Putamen (tissue), 1 donor: ENCODE measurements at regions not wholly inside any gene's neighbourhood (a gene's known extent, or its start where the extent isn't known, plus 50 kb on each side); places are given as distances from the start of the nearest gene placed in this dataset.
"Not testable (repeated sequence)": the region's sequence is repeated elsewhere in the genome, so short reads cannot be mapped to it uniquely, and the experiment has no call there.

ENCODE experiments used
- DNase-seq: peaks from one replicate; pipeline ENCODE4 v3.0.0-alpha.2; 2016; ENCODE audit warnings: low spot score

DNA sequence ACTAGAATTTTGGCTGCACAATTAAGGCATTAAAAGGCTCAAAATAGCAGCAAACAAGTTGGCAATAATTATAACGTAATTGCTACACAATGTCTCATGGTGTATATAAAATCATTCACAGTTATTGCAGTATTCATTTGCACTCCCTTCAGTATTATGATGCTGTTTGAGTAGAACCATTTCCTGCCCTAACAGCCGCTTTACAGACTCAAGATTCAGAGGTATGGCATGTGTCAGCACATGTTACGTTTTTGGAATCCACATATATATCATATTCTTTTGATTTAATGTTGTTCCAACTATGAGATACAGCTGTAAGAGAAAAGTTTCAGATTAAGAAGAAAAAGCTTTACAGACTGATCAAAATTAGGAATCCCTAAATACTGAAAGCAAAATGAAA lies 56.3 kb upstream of the NCKAP5 start:
- no peak for DNase-seq

GRCh38 chr2:133627741-133628140 lies 59.5 kb upstream of the NCKAP5 start:
- no peak for DNase-seq

- no peak for DNase-seq
Measured at GRCh38 chr2:133633309-133633708, 65.0 kb upstream of the NCKAP5 start.

DNA sequence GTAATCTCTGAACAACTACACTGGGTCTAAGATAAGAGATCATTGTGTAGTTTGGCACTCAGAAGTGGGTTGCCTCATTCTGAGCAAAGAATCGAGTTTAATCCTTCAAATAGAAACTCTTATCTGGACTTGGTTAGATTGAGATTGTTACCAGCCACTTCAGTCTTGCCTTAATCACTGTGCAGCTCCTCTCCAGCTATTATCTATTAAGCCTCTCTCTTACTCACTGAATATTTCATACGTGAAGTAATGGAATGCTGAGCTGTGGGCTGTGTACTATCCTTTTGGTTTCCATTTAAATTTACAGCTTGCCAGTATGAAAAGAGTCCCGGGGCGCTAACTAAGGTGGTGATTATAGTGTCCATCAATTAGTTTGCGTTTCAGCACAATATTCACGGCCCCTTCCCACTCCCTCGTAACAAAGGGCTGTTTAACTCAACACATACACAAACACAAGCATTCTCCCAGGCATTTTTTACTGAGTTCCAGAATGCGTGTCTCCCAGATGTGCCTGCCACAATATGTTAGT lies 65.7 kb upstream of the NCKAP5 start:
- DNase-seq = no peak

- DNase-seq = no peak
Measured at GRCh38 chr2:133635131-133635530, 66.9 kb upstream of the NCKAP5 start.

GRCh38 chr2:133636287-133636686 lies 68.0 kb upstream of the NCKAP5 start:
- no peak for DNase-seq

- no peak for DNase-seq
Measured at GRCh38 chr2:133640103-133640502, 71.8 kb upstream of the NCKAP5 start.

- peak; percentile 80 for DNase-seq
Measured at GRCh38 chr2:133641497-133641896, 73.2 kb upstream of the NCKAP5 start.

DNA sequence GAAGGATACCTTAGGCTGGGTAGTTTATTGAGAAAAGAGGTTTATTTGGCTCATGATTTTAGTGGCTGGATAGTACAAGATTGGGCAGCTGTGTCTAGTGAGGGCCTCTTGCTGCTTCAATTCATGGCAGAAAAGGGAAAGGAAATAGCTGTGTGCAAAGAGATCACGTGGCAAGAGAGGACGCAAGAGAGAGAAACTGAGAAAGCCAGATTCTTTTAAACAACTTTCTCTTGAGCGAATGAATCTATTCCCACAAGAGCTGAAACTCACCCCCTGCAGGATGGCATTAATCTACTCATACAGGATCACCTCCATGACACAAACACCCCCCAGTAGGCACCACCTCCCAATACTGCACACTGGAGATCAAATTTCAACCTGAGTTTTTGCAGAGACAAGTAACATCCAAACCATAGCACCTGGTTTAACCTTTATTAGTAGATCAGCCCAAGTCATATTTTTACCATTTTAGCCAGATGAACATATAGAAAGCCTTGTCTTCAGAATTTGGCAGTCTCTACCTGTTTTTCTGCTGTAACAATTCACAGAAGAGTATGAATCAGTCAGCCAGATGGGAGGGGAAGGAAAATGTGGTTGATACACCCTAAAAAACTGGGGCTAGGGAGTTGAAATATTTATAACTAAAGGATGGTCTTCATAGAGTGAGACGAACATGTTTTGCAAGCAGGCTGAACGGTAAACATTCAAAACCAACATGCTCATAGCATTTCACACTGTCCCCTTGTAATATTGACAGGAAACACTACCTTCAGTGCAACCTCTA lies 73.9 kb upstream of the NCKAP5 start:
- peak; percentile 36 for DNase-seq

DNA sequence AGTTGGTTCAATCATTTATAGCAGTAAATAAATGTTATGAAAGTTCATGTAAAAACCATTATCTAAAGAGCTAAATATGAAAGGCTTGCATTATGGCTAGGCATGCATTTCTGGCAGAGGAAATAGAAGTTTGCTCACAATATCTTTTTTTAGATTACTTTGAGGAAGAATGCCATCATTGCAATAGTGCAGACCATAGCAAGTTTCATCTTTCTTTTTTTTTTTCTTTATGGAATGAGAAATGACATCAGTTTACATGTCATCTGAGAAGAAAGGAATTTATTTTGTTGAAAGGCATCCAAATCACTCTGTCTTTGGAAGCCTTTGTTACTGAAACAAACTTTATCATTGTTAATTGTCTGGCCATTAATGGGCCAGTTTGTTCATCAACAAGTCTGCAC lies 74.5 kb upstream of the NCKAP5 start:
- DNase-seq = peak; percentile 86

GRCh38 chr2:133643863-133644262 lies 75.6 kb upstream of the NCKAP5 start:
- no peak for DNase-seq

GRCh38 chr2:133644846-133645245 lies 76.6 kb upstream of the NCKAP5 start:
- no peak for DNase-seq

DNA sequence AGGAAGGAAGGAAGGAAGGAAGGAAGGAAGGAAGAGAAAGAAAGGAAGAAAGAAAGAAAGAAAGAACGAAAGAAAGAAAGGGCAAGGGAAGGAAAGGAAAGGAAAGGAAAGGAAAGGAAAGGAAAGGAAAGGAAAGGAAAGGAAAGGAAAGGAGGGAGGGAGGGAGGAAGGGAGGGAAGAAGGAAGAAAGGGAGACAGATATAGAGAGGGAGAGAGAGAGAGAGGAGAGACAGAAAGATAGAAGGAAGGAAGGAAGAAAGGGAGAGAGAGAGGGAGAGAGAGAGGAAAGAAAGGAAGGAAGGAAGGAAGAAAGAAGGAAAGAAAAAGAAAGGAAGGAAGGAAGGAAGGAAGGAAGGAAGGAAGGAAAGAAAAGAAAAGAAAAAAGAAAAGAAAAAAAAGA lies 79.1 kb upstream of the NCKAP5 start:
- DNase-seq = not testable (repeated sequence)

GRCh38 chr2:133651861-133652260 lies 83.6 kb upstream of the NCKAP5 start:
- DNase-seq = no peak

DNA sequence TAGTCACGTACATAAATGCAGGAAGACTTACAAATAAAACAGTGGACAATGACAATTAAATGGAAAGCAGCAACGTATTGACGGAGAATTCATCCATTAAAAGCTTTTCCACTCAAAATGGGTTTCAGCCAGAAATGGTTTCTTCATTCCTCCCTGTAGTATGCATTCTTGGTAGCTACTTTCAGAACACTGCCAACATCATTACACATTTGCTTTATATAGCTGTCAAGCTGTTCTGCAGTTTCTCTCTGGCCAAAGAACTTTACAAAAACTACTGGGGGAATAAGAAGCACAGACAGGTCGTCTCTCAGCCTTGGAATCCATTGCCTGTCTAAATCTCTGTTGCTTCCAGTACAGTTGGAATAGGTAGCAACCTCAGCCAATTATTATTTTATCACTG lies 84.1 kb upstream of the NCKAP5 start:
- no peak for DNase-seq

- no peak for DNase-seq
Measured at GRCh38 chr2:133653056-133653455, 84.8 kb upstream of the NCKAP5 start.

DNA sequence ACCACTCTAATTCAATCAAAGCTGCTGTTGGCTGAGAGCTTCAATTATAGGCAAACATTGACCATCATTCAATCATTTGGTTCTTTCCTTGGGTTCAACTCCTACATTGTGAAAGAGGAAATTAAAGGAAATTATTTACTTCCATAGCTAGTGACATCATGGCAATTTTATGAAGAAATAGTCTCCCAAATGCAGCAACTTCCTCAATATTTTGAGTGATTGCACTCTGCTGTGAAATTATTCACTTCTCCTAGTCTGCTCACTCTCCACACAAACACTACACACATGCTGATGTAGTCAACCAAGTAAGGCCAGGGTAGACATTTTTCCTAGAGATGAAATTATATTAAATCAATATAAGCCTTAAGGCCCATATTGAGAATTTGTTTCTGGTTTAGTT lies 86.7 kb upstream of the NCKAP5 start:
- DNase-seq = no peak

DNA sequence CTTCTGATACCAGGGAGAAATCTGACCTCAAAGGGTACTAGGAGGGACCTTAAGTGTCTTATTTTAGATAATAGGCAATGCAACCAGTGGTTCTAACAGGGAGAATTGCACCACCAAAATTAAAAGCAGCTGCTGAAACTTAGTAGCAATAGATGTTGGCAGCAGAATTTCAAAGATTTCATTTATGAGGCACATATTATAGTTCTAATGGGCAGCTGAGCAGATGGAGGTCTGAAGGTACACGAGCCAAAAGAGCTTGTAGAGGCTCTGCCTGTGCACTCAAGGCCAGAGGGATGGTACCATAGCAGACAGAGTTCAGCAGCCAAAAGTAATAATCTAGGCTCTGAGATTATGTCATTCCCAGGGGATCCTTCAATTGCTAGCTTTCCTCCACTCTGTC lies 87.3 kb upstream of the NCKAP5 start:
- no peak for DNase-seq

DNA sequence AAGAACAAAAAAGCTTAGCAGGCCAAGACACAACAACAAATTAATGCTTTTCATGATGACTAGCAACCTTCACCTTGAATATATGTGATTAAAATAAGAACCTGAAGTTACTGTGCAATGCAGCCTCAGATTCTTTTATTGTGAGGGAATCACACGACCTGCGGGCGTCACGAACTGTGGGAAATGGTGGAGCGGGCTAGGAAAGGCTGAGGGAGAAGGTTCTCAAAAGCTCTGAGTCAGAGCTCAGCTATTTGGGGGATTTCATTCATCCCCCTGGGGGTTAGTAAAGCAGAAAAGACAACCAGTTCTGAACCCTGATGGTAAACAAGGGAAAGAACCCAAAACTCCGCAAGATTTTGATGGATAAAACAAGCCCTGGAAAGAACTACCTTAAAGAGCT lies 89.3 kb upstream of the NCKAP5 start:
- DNase-seq = no peak

DNA sequence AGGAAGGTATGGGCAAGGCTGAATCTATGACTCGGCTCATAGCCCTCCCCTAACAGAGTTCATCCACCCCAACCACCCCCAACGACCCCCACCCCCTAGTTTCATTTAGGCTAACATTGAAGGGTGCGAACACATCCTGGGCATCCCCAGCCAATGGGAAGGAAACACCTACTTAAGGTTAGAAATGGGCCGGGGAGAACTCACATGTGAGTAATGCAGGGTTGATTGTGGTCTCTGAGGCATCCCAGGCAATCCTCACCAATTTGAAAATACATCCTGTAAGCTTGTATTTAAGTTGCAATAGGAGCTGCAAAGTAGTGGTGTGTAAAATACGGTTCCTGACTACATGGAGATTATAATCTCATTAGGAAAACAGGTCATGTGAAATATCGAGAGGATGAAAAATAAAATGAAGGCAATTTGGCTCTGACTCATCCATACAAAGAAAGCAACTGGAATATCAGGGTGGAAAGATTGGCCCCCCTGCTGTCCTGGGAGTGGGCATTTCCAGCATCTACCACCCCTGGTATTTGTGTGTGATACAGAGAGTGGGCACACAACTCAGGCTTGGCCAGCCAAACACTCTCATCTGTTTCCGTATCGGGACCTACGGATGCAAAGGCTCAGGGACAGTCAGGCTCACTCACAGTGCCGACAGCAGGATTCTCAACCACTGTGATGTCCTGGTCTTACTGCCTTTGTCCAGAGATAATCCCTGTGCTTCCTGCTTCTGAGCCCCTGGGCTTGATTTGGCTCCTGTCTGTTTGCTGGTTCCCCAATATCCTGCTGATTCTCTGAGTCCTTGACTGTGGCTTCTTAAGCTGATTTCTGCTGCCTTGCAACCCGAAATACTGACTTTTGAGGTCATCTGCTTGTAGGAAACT lies 90.0 kb upstream of the NCKAP5 start:
- no peak for DNase-seq

- DNase-seq = no peak
Measured at GRCh38 chr2:133660510-133660909, 92.2 kb upstream of the NCKAP5 start.

- DNase-seq = no peak
Measured at GRCh38 chr2:133661392-133661791, 93.1 kb upstream of the NCKAP5 start.

- DNase-seq = no peak
Measured at GRCh38 chr2:133666621-133667020, 98.4 kb upstream of the NCKAP5 start.
